HL-60 (cell line): ENCODE measurements at regions not wholly inside any gene's neighbourhood (a gene's known extent, or its start where the extent isn't known, plus 50 kb on each side); places are given as distances from the start of the nearest gene placed in this dataset.

Experiments used
- DNase-seq, 2 experiments: peaks; one replicate each; pipeline ENCODE4 v3.0.0-alpha.2; 2010 to 2020; ENCODE audit warnings: low read depth in 1 of 2, low spot score in 1 of 2
- H3K27ac ChIP-seq: fragments of 250-450 bp; sonication (Bioruptor Pico); replicated peaks from 2 replicates; pipeline ENCODE4 v1.5.1; 2020; ENCODE audit warnings: mild to moderate bottlenecking, moderate library complexity
- H3K27me3 ChIP-seq: fragments of 250-450 bp; sonication (Bioruptor Pico); 2 replicates; pipeline ENCODE4 v1.5.1; 2021; ENCODE audit warnings: mild to moderate bottlenecking, moderate library complexity; ENCODE audit not compliant: insufficient read depth, poor library complexity, severe bottlenecking
- H3K4me3 ChIP-seq: replicated peaks from 2 replicates; pipeline ENCODE4 v1.5.1; 2011; ENCODE audit warnings: mild to moderate bottlenecking, control low read depth, low read length; ENCODE audit not compliant: insufficient read depth
- CTCF ChIP-seq: IDR thresholded peaks from one replicate; pipeline ENCODE4 v1.5.1; 2011; ENCODE audit warnings: low read length, control low read depth, inconsistent platforms; ENCODE audit not compliant: insufficient read depth
- GABPA ChIP-seq: IDR thresholded peaks from 2 replicates; pipeline ENCODE4 v1.6.1; 2012; ENCODE audit warnings: low read depth
- POLR2AphosphoS5 ChIP-seq: IDR thresholded peaks from 2 replicates; pipeline ENCODE4 v1.6.1; 2012; ENCODE audit warnings: low read depth
- REST ChIP-seq: IDR thresholded peaks from 2 replicates; pipeline ENCODE4 v1.6.1; 2012; ENCODE audit warnings: low read depth; ENCODE audit not compliant: insufficient replicate concordance
- SPI1 ChIP-seq: IDR thresholded peaks from 2 replicates; pipeline ENCODE4 v1.6.1; 2012; ENCODE audit warnings: low read depth, mild to moderate bottlenecking, borderline replicate concordance

GRCh38 chr13:31895691-31896090 lies 135.9 kb upstream of the FRY start:
- DNase-seq = no peak
- Histone ChIP-seq H3K27ac (no peak overlapping the region), H3K27me3 (no peaks in the 10 kb centered on the region), H3K4me3 (no peak overlapping the region)
- TF ChIP-seq REST (no peak), POLR2AphosphoS5 (no peak), GABPA (no peak), SPI1 (no peak), CTCF (no peak)

GRCh38 chr13:31896427-31896826 lies 135.1 kb upstream of the FRY start:
- no peak overlapping the region for H3K27ac ChIP-seq
- no peak for DNase-seq
- TF ChIP-seq CTCF = no peak
- no peak for TF ChIP-seq SPI1
- TF ChIP-seq POLR2AphosphoS5 = no peak
- no peak for TF ChIP-seq GABPA
- TF ChIP-seq REST = no peak

GRCh38 chr13:31898378-31899071 lies 133.0 kb upstream of the FRY start:
- Histone ChIP-seq H3K4me3 (no peak overlapping the region), H3K27me3 (no peaks in the 10 kb centered on the region), H3K27ac (no peak overlapping the region)
- TF ChIP-seq SPI1 (no peak), POLR2AphosphoS5 (no peak), CTCF (no peak), GABPA (no peak), REST (no peak)
- no peak for DNase-seq

More at GRCh38 chr13:31896427-31896826, 135.1 kb upstream of the FRY start:
- Histone ChIP-seq H3K27me3 (no peaks in the 10 kb centered on the region), H3K4me3 (no peak overlapping the region)
